ENCODE measurements at regions not wholly inside any gene's neighbourhood (a gene's known extent, or its start where the extent isn't known, plus 50 kb on each side); places are given as distances from the start of the nearest gene placed in this dataset.

DNA sequence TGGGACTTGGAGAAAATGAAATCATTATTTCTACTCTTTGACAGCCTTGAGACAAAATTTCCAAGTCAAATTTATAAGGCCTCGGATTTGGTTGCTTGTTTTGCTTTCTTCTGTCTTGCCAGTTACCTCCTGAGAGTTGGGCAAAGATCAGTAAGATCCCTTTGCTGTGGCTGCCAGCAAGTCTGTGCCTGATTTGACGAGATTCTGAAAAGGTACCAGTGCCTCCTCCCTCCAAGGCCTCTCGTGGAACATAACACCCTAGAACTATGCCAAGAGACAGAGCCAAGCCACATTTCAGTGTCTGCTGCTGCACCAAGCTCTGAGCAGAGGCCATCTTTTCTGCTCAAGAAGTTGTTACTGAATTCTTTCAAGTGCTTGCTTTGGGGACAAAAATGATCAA, 61.0 kb downstream of the GTPBP8 start:
- no peak for DNase-seq

DNA sequence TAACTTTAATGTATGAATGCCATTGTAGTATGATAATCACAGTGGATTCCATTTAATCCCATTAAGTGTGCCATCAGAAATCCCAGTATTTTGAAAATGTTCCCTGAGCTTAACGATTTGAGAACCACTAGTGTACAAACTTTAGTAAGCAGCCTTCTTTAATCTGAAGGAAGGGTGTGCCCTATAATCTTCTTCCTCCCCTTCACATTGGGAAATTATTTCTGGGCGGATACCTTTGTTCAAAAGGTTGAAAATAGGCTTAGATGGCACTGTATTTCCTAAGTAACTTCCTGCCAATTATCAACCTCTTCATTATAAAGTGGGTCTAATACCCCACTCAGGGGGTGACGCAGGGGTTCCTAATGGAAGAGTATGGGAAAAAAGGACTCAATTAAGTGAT, 62.4 kb downstream of the GTPBP8 start:
- no peak for DNase-seq

DNA sequence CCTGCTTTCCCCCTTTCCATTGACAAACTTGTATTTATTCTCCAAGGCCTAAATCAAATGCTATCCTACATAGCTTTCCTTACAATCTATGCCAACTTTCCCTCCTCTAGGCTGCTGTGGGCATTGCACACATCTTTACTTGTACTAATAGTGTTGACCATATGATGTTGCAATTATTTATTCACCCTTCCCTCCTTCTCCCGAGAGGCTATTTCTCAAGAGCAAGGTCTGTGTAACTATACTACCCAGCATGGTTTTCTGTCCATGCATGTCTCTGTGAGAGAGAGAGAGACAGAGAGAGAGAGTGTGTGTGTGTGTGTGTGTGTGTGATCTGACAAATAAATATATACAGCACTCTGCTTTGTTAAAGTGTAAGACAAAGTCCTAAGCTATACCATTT, 63.8 kb downstream of the GTPBP8 start:
- DNase-seq, result no peak

DNA sequence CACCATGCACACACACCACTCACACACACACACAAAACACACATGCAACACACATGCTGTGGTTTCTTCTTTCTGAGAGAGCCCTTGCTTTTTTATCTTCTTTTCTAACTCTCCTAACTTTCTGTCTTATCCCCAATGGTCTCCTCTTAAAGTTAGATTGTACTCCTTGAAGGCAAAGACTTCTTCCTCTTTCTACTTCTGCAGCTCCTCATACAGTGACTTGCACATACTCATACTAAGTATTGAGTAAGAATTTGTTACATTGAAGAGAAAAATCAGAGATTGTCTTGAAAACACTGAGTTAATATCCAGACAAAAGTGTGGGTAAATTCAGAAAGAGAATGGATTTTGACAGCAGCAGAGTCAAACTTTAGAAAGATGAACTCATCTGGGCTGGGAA, 64.4 kb downstream of the GTPBP8 start:
- no peak for DNase-seq

DNA sequence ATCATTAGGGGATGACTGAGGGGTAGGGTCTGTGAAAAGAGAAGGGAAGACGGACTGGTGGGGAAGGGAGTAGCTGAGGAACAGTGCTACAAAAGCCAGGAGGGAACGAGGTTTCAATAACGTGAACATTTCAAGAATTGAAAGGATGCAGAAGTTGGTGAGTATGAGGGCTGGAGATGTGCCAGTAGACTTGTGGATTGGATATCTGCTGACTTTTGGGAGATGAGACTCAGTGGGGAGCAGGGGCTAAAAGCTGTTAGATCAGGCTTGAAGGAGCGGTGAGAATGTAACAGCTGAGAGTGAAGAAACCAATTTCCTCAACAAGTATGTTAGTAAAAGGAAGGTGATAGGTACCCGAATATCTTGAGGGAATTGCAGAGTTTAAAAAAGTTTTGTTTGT, 65.2 kb downstream of the GTPBP8 start:
- no peak for DNase-seq

DNA sequence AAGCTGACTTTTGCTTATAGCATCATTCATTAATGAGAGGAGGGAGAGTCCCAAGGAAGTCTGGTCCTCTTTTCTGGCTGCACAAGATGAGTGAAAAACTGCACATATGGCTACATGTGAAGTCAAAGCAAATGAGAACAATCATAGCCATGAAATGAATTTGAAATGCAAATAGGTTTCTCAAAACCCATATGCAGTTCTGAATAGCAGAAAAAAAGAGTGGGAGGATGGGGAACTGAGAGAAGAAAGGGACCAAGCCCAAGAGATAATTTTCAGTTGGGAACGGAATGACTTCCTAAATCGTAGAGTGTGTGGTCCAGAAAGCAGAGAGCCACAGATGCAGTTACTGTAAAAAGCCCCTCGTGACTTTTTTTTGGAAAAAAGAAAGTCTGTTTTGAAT, 66.3 kb downstream of the GTPBP8 start:
- no peak for DNase-seq

DNA sequence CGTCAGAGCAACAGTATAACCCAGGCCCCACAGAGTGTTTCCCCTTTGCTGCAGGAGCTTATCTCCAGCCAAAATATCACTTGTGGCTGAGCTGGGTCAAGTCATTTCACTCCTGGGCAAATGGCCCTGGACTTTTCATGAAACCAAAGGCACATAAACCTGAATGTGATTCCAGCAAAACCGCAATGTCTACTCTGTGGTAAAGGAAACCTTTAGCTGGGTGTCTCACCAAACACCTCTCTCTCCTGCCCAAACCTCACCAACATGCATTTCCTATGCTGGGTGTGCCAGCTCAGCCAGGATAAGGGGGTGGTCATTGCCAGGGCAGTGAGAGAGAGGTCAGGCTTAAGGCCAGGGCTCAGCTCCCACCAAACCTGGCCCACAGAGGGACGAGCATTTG, 67.4 kb downstream of the GTPBP8 start:
- DNase-seq, result no peak

DNA sequence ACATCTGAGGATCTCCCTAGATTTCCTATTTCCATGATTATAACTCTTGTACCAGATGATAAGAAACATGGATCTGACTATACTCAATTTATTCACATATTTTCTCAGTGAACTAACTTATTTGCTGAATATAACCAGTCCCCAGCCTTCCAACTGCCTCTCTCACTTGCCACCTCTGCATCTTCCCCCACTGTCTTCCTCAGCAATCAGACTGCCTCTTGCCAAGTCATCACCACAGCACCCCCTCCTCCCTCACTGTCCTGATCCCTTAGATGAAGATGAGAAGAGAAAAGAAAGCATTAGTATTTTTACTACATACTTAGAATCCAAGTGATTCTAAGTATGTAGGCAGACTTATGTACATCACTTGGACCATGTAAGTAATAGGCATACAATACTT, 71.9 kb downstream of the GTPBP8 start:
- DNase-seq, result no peak

DNA sequence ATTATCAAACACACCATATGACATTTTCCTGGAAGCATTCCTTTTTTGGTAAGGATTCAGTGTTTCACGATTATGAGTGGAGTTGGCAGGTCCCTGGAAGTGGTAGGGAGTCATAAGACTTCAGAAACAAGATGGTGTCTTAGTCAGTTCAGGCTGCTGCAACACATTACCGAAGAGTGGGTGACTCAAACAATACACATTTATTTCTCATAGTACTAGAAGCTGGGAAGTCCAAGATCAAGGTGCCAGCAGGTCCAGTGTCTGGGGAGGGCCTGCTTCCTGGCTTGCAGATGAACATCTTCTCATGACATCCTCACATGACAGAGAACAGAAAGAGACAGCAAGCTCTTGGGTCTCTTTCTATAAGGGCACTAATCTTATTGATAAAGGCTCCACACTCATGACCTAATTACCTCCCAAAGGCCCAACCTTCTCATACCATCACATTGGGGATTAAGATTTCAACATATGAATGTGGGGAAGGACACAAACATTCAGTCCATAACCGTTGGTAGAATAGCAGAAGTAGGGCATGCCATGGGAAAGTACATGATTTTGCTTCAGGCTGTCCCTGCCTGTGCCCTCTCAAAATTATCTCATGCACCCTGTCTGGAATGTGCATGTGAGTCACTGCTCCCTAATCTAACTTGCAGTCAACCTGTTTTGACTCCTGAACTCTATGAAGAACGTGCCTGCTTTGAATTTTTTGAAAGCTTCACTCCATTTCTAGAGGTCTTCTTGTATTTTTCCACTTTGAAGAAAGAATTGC, 72.5 kb downstream of the GTPBP8 start:
- no peak for DNase-seq

DNA sequence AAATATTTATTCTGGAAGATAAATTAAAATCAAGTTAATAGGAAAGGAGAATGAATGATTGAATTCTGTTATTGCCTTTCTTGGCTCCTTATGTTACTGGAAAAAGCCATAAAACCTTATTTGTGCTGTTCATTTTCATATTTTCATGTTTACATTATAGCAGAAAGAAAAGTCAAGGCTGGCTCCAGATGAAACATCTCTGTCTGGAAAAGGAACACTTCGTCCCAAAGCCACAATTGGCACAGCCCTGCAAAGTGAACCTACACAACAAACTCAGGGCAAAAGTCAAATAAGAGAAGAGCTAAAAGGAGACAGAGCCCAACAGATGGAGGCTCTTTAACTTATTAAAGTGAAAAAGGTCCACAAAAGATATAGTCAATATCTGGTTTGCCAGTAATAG, 73.4 kb downstream of the GTPBP8 start:
- no peak for DNase-seq

DNA sequence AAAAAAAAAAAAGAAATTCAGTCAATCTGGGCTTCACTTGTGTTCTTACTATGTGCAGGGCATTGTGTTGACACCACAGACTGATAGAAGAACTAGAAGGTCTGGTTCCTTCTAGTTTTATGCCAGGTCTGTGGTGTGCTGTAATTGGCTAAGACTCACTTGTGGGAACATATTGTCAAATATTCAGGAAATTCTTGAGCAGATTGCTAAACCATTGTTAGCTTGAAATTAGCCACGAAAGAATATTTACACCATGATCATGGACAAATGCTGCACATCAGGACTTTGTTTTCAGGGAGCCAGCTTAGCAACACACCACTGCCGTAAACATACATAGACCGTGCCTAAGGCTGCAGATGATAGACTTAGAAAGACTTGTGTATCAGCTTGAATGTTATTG, 74.6 kb downstream of the GTPBP8 start:
- DNase-seq, result no peak

DNA sequence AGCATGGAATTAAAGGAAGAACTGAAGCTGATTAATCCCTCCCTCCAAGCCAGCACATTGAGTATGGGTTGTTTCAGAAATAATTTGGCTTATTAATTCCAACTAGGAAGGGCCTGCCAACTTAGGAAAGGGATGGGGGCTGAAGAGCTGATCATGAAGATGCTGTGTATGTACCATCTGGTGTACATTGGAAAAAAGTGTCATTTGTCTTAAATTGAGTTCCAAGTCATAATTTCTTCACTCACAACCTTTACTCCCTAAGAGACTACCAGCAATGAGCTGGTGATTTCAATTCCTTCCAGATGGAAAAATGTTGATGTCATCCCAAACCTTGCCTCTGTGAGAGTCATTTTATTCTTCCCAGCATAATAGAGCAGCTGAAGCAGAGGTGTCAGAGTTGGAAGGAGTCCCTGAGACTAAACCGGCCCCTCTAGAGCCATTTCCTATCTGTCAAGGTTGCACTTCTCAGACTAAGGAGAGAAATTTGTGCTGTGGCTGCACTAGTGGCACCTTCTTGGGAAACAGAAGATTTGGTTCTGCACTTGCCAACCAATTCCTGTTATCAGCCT, 79.4 kb downstream of the GTPBP8 start:
- DNase-seq, result no peak

DNA sequence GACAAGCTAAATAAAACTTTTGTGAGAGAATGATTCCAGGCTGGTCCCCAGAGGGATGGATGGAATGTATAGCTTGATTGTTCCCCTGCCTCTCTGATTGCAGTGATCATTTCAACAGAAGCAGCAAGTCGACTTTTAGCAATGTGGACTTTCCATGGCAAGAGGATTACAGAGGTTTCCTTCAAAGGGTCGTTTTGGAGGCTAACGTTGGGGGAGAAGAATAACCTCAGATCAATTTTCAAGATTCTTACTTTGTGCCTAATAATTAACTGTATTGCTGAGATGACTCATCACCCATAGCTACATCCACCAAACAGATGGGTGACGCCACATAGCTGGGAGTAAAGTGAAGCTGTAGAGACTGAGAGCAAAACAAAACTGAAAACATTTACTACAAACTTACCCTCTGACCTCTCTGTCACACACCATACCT, 79.9 kb downstream of the GTPBP8 start:
- DNase-seq, result no peak

DNA sequence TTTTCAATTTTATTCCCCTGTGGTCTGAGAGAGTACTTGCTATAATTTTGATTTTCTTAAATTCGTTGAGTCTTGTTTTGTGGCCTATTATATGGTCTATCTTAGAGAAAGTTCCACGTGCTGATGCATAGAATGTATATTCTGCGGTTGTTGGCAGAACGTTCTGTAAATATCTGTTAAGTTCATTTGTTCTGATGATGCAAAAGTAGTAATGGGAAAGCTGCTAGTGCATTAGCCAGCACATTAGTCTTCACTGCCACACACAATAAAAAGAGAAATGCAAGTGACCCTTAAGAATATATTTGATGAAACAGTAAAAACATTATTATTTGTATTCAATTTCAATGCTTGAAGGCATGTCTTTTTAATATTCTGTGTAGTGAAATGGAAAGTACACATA, 84.8 kb downstream of the GTPBP8 start:
- no peak for DNase-seq

DNA sequence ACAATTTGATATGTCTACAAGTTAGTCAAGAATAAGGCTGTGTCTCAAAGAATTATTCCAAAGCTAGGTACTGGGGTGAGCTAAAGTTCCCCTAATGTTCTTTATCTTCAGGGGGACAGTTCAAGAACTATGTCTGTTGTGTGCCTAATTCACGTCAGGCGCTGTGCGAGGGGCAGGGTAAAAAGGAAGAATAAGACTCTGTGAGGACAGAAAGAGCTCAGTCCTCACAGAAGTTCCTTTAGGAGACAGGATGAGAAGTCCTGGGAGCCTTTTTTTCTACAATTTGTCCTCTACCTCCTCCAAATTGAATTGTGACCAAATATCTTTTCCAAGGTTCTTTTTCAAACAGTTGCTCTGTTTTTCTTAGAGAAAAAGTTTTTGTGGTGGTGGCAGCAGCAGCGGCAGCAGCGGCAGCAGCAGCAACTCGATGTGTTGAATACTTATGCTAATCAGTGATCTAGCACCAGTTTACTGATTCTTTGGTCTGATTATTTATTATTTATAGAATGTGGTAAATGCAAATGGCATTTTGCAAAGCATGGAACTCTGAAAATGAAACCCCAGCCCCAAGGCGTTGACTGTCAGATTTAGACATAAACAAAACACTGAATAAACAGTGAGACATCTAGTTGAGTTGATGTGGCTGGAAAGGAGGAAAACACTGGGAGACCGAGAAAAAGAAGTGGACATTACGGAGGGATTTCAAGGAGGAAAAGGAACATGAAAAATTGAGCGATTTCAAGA, 88.6 kb downstream of the GTPBP8 start:
- no peak for DNase-seq

DNA sequence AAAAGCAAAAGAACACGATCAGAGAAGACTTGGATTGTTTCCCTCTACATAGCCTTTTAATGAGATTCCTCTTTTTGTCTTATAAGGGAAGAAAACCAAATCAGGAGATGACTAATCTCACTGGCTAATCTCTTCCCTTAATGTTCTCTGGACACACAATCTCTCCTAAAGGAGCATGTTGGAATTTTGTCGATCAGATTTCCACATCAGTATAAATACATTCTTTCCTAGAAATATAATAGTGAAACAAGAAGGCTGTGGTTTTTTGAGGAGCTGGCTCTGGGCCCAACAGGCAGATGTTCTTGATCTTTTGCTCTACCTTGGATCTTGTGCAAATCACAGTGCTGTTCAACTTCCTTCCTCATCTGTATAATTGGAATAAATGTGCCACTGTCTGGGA, 94.0 kb downstream of the GTPBP8 start:
- DNase-seq, result no peak

DNA sequence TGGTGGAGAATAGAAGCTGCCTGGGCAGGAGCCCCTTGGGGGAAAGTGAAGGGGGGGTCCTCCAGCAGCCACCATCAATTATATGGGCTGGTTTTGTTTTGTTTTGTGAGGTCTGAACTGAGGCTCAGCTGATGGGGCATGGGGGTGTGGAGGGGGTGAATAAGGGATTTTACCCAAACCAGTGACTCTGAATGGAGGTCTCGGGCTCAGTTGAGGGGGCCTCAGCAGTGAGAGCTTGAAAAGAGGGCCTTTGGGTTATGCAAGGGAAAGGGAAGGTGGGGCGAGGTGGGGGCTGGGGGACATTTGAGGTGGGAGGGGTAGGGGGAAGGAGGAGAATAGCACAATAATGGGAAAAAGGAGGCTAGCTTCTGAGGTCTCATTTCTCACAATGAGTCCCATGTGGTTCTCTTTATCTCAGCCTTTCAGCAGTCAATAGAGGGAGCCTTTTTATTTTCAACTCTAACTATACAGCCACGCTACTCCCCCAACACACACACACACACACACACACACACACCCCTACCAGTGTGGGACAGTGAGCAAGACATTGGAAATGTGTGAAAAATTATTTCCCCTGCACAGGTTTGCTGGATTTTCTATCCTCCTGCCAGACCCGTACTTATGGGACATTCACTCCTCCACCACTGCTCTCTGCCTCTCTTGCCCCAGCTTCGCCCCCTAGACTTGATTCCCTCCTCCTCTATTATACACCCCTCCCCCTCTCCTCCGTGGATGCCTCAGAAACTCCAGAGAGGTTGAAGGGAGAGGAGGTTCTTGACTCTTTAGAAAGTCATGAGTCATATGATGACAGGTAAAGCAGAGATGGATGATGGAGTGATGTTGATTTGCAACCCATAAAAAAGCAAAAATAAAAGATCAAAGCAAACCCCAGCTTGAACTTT, 96.0 kb downstream of the GTPBP8 start:
- DNase-seq, result no peak

DNA sequence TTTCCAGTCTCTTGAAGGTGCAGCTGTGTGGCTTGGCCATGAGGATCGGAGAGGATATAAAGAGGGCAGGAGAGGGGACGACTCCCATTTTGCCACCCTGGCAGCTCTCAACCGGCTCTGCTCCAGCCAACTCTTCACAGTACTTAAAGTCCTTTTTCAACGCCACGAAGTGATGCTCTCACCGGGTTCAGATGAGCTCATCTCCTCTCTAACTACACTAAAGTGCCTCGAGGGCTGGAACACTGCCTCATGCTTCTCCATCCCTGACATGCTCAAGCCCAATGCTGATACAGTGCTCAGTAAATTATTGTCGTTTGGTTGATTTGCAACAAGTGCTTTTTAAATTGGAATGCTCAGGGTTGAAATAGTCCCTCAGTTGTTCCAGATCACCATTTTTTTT, 97.8 kb downstream of the GTPBP8 start:
- DNase-seq, result peak; percentile 7

DNA sequence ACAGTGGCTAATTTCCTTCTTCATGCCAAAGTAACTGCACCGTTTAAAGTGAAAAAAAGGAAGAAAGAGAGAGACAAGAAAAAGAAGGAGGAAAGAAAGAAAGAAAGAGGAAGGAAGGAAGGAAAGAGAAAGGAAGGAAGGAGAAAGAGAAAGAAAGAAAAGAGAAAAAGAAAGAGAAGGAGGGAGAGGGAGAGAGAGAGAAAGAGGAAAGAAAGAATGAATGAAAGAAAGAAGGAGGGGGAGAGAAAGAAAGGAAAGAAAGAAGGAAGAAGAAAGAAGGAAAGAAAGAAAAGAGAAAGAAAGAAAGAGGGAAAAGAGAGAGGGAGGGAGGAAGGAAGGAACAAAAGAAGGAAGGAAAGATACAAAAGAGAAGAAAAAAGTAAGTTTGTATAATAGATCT, 100.6 kb downstream of the GTPBP8 start:
- no peak for DNase-seq

DNA sequence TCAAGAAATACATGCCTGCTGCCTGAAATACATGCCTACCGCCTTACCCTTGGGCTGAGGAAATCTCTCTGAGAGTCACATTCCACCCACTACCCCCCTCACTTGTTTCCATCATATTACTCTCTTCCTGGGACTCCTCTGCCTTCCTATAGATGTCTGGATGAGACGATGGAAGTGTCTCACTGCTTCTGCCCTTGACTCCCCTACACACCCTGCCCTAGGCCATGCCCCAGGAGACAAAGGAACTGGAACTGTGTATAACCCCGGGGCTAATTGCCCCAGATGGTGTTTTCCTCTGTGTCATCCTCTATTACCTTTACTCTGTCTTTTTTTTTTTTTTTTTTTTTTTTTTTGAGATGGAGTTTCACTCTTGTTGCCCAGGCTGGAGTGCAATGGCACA, 102.0 kb downstream of the GTPBP8 start:
- no peak for DNase-seq

DNA sequence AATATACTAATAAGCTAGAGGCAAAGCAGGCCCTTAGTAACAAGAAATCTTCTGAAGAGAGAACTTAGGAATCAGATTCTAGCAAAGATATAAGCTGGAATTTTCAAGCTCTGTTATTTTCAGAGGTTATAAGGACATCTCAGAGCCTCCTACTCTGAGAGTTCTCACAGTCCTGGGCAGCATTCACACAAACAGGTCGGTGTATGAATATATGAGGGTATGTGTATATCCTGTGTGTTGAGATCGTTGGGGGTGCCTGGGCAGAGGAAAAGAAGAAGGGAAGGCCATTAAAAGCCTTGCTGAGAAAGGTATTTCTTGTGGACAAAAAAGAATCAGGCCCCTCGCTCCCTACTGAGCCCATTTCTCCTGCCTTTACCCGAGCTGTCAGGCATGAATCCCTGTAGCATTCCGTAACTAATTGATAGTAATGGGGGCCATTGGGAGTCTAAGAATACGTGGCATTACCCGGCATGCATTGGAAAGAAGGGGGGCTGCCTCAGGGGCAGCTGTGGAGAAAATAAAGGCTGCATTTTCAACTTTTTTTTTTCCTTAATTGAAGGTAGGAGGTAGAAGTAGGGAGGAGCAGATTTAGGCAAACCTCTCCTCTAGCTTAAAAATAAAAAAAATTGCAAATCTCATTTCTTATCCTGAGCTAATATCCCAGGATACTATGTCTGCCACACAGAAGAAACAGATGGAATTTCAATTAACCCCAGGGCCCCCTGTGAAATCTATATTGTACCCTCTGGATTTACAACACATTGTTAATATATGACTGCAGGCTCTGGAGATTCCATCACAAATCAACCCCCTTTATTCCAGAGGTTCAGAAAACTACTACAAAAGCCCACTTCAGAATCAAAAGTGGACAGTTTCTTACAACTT, 103.8 kb downstream of the GTPBP8 start:
- no peak for DNase-seq

DNA sequence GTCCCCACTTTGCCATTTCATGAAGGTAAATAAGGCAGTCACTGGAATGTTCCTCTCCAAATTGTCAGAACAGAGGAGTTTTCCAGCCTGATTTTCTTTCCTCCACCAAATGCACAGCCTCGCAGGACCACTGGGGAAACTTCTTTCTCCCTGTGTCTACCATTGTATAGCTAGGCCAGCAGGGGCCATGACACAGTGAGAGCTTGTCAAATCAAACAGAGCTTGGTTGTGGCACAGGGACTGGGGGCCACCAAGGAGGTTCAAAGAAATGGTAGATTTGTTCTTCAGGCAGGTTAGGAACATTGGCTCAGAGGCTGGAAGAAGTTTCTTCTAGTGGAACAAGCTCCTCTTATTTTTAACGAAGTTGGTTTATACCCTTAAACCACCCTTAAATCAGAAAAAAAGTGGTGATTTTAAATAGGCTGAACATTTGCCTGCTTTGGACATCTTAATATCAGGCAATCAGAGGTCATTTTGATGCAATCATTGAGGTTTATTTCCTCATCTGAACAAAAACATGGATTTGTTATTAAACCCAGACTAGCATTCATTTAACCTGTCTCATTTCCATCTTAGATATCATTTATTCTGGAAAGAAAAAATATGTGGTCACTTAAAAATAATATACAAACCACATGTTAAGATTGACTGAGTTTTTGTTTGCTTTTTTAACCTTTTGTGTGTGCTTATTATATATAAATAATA, 105.6 kb downstream of the GTPBP8 start:
- no peak for DNase-seq
